ENCODE measurements at regions not wholly inside any gene's neighbourhood (a gene's known extent, or its start where the extent isn't known, plus 50 kb on each side); places are given as distances from the start of the nearest gene placed in this dataset.

DNA sequence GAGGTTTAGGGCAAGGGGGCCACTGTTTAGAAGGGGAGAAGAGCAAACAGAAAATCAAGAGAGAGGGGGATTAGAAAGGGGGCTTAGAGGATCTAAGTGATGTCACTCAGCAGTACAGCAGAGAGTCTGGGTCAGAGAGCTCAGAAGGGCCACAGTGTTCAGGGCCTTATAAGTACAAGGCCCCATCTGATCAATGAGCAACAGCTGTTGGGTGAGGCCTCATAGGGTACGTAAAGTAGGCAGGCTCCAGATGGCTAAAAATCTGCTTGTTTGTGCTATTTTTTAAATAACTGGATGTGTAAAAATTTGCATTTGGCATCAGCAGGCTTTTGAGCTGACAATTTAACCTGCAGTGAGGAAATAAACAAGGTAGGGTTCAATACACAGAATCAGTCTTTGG, 149.8 kb downstream of the SH3BGRL2 start:
- no peaks in the 10 kb centered on the region for H3K36me3 Mint-ChIP-seq
- ATAC-seq (ENCODE audit: low read depth in 2 of 2): no peak
- DNase-seq: no peak
- H3K27ac Mint-ChIP-seq: no peak overlapping the region
- peaks cover 0 to 17% (median 6%) of the 10 kb centered on the region in 3 donors for H3K4me1 Mint-ChIP-seq
- H3K27me3 Mint-ChIP-seq: peaks cover 16 to 30% (median 18%) of the 10 kb centered on the region in 3 donors
- no peaks in the 10 kb centered on the region for H3K9me3 Mint-ChIP-seq
- no peak overlapping the region for H3K4me3 Mint-ChIP-seq

- ATAC-seq (ENCODE audit: low read depth in 2 of 2) (no peak), DNase-seq (no peak)
- Mint-ChIP-seq H3K27me3 (peaks cover 0 to 11% (median 11%) of the 10 kb centered on the region in 3 donors), H3K4me1 (peaks cover 0 to 17% (median 6%) of the 10 kb centered on the region in 3 donors), H3K36me3 (no peaks in the 10 kb centered on the region), H3K27ac (no peak overlapping the region), H3K9me3 (no peaks in the 10 kb centered on the region), H3K4me3 (no peak overlapping the region)
These were observed 147.7 kb downstream of the SH3BGRL2 start for GRCh38 chr6:79778816-79779215.

- no peaks in the 10 kb centered on the region for H3K9me3 Mint-ChIP-seq
- H3K36me3 Mint-ChIP-seq: no peaks in the 10 kb centered on the region
- ATAC-seq (ENCODE audit: low read depth in 2 of 2) (peak; percentile 87 to 88), DNase-seq (peak; percentile 72)
- peaks cover 0 to 9% (median 8%) of the 10 kb centered on the region in 3 donors for H3K27me3 Mint-ChIP-seq
- peak overlapping the region; percentile 37 to 94 (median 84) for H3K27ac Mint-ChIP-seq
- H3K4me3 Mint-ChIP-seq: peak overlapping the region in 7 of 8 donors; percentile 66 to 93 (median 82)
- H3K4me1 Mint-ChIP-seq: peaks cover 0 to 17% (median 6%) of the 10 kb centered on the region in 3 donors
These were observed 146.8 kb downstream of the SH3BGRL2 start for GRCh38 chr6:79777713-79778579.

- no peak overlapping the region for H3K27ac Mint-ChIP-seq
- H3K4me3 Mint-ChIP-seq: no peak overlapping the region
- H3K9me3 Mint-ChIP-seq: no peaks in the 10 kb centered on the region
These were observed 144.9 kb downstream of the SH3BGRL2 start for GRCh38 chr6:79776076-79776475.

DNA sequence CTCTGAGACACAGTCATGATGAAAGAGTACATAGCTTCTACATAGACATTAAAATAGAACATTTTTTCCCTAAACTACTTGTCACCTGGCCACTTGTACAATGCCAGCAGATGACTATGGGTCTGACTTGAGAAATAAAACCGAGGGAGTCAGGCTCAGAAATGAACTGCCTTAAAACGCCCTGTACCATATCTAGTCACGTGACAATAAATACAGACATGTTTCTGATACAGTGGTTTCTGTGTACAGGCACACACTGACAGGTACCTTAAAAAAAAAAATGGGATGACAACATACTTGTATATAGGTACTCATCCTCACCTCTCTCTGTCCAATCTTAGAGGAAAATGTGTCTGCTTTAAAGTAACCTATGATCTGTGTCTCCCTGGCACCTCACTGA, 144.1 kb downstream of the SH3BGRL2 start:
- H3K4me1 Mint-ChIP-seq: peaks cover 0 to 17% (median 6%) of the 10 kb centered on the region in 3 donors

More at GRCh38 chr6:79776076-79776475, 144.9 kb downstream of the SH3BGRL2 start:
- H3K27me3 Mint-ChIP-seq: peaks cover 0 to 8% (median 5%) of the 10 kb centered on the region in 3 donors
- peaks cover 0 to 17% (median 6%) of the 10 kb centered on the region in 3 donors for H3K4me1 Mint-ChIP-seq
- no peak for ATAC-seq (ENCODE audit: low read depth in 2 of 2)
- DNase-seq: no peak
- no peaks in the 10 kb centered on the region for H3K36me3 Mint-ChIP-seq

DNA sequence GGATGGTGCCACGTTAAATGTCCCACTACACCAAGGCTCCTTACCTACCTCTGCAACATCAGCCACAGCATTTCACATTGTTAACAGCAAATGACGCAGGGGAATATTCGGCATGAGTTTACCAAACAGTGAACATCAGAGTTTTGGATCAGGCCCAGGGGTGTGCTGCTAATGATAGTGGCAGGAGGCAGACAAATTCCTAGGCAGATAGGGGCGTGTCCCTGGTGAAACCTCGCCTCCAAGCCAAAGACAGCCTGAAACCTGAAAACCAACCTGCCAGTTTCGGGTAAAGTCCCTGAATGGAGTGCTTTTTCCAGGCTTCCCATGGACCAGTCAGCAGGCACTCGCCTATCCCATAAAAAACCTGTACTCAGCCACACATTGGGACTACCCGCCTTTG, 133.6 kb downstream of the SH3BGRL2 start:
- peak overlapping the region in 1 of 6 donors; percentile 33 for H3K27ac Mint-ChIP-seq
- peaks cover 4 to 14% of the 10 kb centered on the region in 2 donors for H3K36me3 Mint-ChIP-seq
- H3K4me1 Mint-ChIP-seq: no peaks in the 10 kb centered on the region
- no peak for ATAC-seq (ENCODE audit: low read depth in 2 of 2)
- H3K9me3 Mint-ChIP-seq: peaks cover 0 to 21% (median 9%) of the 10 kb centered on the region in 7 donors
- H3K4me3 Mint-ChIP-seq: no peak overlapping the region
- H3K27me3 Mint-ChIP-seq: peaks cover 11 to 21% (median 16%) of the 10 kb centered on the region in 3 donors
- DNase-seq: no peak

More for the DNA sequence above, 144.1 kb downstream of the SH3BGRL2 start:
- Mint-ChIP-seq H3K27ac (no peak overlapping the region), H3K9me3 (no peaks in the 10 kb centered on the region), H3K36me3 (no peaks in the 10 kb centered on the region), H3K27me3 (peaks cover 0 to 8% (median 5%) of the 10 kb centered on the region in 3 donors), H3K4me3 (no peak overlapping the region)
- DNase-seq (no peak), ATAC-seq (ENCODE audit: low read depth in 2 of 2) (no peak)

- Mint-ChIP-seq H3K9me3 (peaks cover 0 to 14% (median 5%) of the 10 kb centered on the region in 7 donors), H3K4me1 (no peaks in the 10 kb centered on the region), H3K4me3 (no peak overlapping the region), H3K27me3 (peaks cover 12 to 22% (median 15%) of the 10 kb centered on the region in 3 donors), H3K27ac (no peak overlapping the region), H3K36me3 (peaks cover 0 to 7% of the 10 kb centered on the region in 2 donors)
- ATAC-seq (ENCODE audit: low read depth in 2 of 2) (no peak), DNase-seq (no peak)
These were observed 132.2 kb downstream of the SH3BGRL2 start for GRCh38 chr6:79763301-79763700.

- no peak for ATAC-seq (ENCODE audit: low read depth in 2 of 2)
These were observed 131.2 kb downstream of the SH3BGRL2 start for GRCh38 chr6:79762370-79762769.

GRCh38 chr6:79756496-79756895, 125.4 kb downstream of the SH3BGRL2 start:
- DNase-seq (no peak), ATAC-seq (ENCODE audit: low read depth in 2 of 2) (no peak)
- H3K36me3 Mint-ChIP-seq: no peaks in the 10 kb centered on the region
- H3K4me3 Mint-ChIP-seq: no peak overlapping the region
- H3K9me3 Mint-ChIP-seq: no peaks in the 10 kb centered on the region
- peaks cover 12 to 36% (median 12%) of the 10 kb centered on the region in 3 donors for H3K27me3 Mint-ChIP-seq
- H3K4me1 Mint-ChIP-seq: no peaks in the 10 kb centered on the region
- no peak overlapping the region for H3K27ac Mint-ChIP-seq

More at GRCh38 chr6:79762370-79762769, 131.2 kb downstream of the SH3BGRL2 start:
- H3K27me3 Mint-ChIP-seq: peaks cover 16 to 29% (median 21%) of the 10 kb centered on the region in 3 donors
- peaks cover 0 to 7% (median 3%) of the 10 kb centered on the region in 7 donors for H3K9me3 Mint-ChIP-seq
- H3K4me1 Mint-ChIP-seq: no peaks in the 10 kb centered on the region
- no peak for DNase-seq
- H3K27ac Mint-ChIP-seq: no peak overlapping the region
- no peak overlapping the region for H3K4me3 Mint-ChIP-seq
- no peaks in the 10 kb centered on the region for H3K36me3 Mint-ChIP-seq

DNA sequence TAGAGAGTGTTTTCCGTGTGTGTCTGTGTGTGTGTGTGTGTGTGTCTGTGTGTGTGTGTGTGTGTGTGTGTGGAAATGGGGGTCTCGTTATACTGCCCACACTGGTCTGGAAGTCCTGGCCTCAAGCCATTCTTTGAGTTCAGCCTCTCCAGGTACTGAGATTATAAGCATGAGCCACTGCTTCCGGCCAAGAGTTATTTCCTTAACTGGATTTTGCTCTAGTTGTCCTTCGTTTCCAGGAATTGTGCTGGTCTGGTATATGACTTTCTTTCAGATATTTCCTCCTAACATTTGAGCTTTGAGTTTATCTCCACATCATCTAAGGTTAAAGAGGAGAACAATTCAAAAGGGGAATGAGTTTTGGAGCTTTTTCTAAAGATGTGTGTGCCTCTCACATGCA, 124.8 kb downstream of the SH3BGRL2 start:
- H3K36me3 Mint-ChIP-seq: no peaks in the 10 kb centered on the region
- H3K27ac Mint-ChIP-seq: no peak overlapping the region
- DNase-seq: no peak
- H3K4me3 Mint-ChIP-seq: no peak overlapping the region
- H3K27me3 Mint-ChIP-seq: peaks cover 12 to 38% (median 12%) of the 10 kb centered on the region in 3 donors
- H3K9me3 Mint-ChIP-seq: no peaks in the 10 kb centered on the region
- no peak for ATAC-seq (ENCODE audit: low read depth in 2 of 2)
- H3K4me1 Mint-ChIP-seq: no peaks in the 10 kb centered on the region
